ENCODE measurements at regions not wholly inside any gene's neighbourhood (a gene's known extent, or its start where the extent isn't known, plus 50 kb on each side); places are given as distances from the start of the nearest gene placed in this dataset.

GRCh38 chr4:23366557-23366906 is 523.3 kb downstream of the PPARGC1A start:
- Histone ChIP-seq H3K27me3 (no peaks in the 10 kb centered on the region), H3K36me3 (no peaks in the 10 kb centered on the region)
- TF ChIP-seq POLR2A (IDR thresholded peaks at IDR 0.05) (no peak), CTCF (IDR thresholded peaks at IDR 0.05) (no peak)

GRCh38 chr4:23365871-23366556 is 523.8 kb downstream of the PPARGC1A start:
- H3K36me3 ChIP-seq: no peaks in the 10 kb centered on the region
- H3K9me3 ChIP-seq: no peaks in the 10 kb centered on the region
- no peak for DNase-seq
- H3K4me3 ChIP-seq: no peak overlapping the region
- H3K4me1 ChIP-seq: no peaks in the 10 kb centered on the region
- H3K27ac ChIP-seq: no peak overlapping the region
- TF ChIP-seq CTCF (IDR thresholded peaks at IDR 0.05): no peak
- H3K27me3 ChIP-seq: no peaks in the 10 kb centered on the region

More at GRCh38 chr4:23366557-23366906, 523.3 kb downstream of the PPARGC1A start:
- H3K9me3 ChIP-seq: no peaks in the 10 kb centered on the region
- no peak for DNase-seq
- no peak overlapping the region for H3K4me3 ChIP-seq
- H3K27ac ChIP-seq: no peak overlapping the region
- H3K4me1 ChIP-seq: no peaks in the 10 kb centered on the region

- Histone ChIP-seq H3K36me3 (no peaks in the 10 kb centered on the region), H3K27me3 (no peaks in the 10 kb centered on the region), H3K27ac (no peak overlapping the region), H3K4me3 (no peak overlapping the region), H3K4me1 (no peaks in the 10 kb centered on the region), H3K9me3 (no peaks in the 10 kb centered on the region)
- TF ChIP-seq POLR2A (IDR thresholded peaks at IDR 0.05): no peak
- no peak for TF ChIP-seq CTCF (IDR thresholded peaks at IDR 0.05)
- no peak for DNase-seq
Observed at GRCh38 chr4:23365086-23365485, 524.8 kb downstream of the PPARGC1A start.

GRCh38 chr4:23364167-23364566 is 525.7 kb downstream of the PPARGC1A start:
- TF ChIP-seq POLR2A (IDR thresholded peaks at IDR 0.05) (no peak), CTCF (IDR thresholded peaks at IDR 0.05) (no peak)
- Histone ChIP-seq H3K9me3 (no peaks in the 10 kb centered on the region), H3K36me3 (no peaks in the 10 kb centered on the region), H3K27me3 (no peaks in the 10 kb centered on the region), H3K4me1 (no peaks in the 10 kb centered on the region), H3K27ac (no peak overlapping the region), H3K4me3 (no peak overlapping the region)
- no peak for DNase-seq

- no peak for DNase-seq
- Histone ChIP-seq H3K4me3 (no peak overlapping the region), H3K9me3 (no peaks in the 10 kb centered on the region), H3K36me3 (no peaks in the 10 kb centered on the region), H3K27me3 (no peaks in the 10 kb centered on the region), H3K4me1 (no peaks in the 10 kb centered on the region), H3K27ac (no peak overlapping the region)
- TF ChIP-seq POLR2A (IDR thresholded peaks at IDR 0.05) (no peak), CTCF (IDR thresholded peaks at IDR 0.05) (no peak)
Observed at GRCh38 chr4:23361453-23361852, 528.4 kb downstream of the PPARGC1A start.

GRCh38 chr4:23360718-23361117 is 529.1 kb downstream of the PPARGC1A start:
- TF ChIP-seq POLR2A (IDR thresholded peaks at IDR 0.05): no peak
- no peak for TF ChIP-seq CTCF (IDR thresholded peaks at IDR 0.05)
- no peak for DNase-seq
- Histone ChIP-seq H3K9me3 (no peaks in the 10 kb centered on the region), H3K4me1 (no peaks in the 10 kb centered on the region), H3K4me3 (no peak overlapping the region), H3K27ac (no peak overlapping the region), H3K36me3 (no peaks in the 10 kb centered on the region), H3K27me3 (no peaks in the 10 kb centered on the region)
